Rectal smooth muscle tissue (tissue), 1 donor: ENCODE measurements at regions not wholly inside any gene's neighbourhood (a gene's known extent, or its start where the extent isn't known, plus 50 kb on each side); places are given as distances from the start of the nearest gene placed in this dataset.

Source experiments
- H3K27ac ChIP-seq: one replicate; pipeline ENCODE4 v1.7.0; 2013; ENCODE audit warnings: low read depth, low read length, inconsistent platforms
- H3K27me3 ChIP-seq: one replicate; pipeline ENCODE4 v1.7.0; 2013; ENCODE audit warnings: low read length; ENCODE audit not compliant: control insufficient read depth, insufficient read depth
- H3K36me3 ChIP-seq: one replicate; pipeline ENCODE4 v1.7.0; 2013; ENCODE audit warnings: low read length; ENCODE audit not compliant: control insufficient read depth, insufficient read depth
- H3K4me1 ChIP-seq: one replicate; pipeline ENCODE4 v1.7.0; 2013; ENCODE audit warnings: low read length; ENCODE audit not compliant: control insufficient read depth, insufficient read depth
- H3K4me3 ChIP-seq: one replicate; pipeline ENCODE4 v1.7.0; 2013; ENCODE audit warnings: low read length
- H3K9ac ChIP-seq: one replicate; pipeline ENCODE4 v1.7.0; 2013; ENCODE audit warnings: low read length

GRCh38 chr21:24093032-24093431 lies 1514.2 kb downstream of the MRPL39 start:
- Histone ChIP-seq H3K27ac (no peak overlapping the region), H3K4me1 (no peaks in the 10 kb centered on the region), H3K4me3 (no peak overlapping the region), H3K27me3 (no peaks in the 10 kb centered on the region), H3K9ac (no peak overlapping the region), H3K36me3 (no peaks in the 10 kb centered on the region)

- no peaks in the 10 kb centered on the region for H3K4me1 ChIP-seq
- no peak overlapping the region for H3K9ac ChIP-seq
- H3K36me3 ChIP-seq: no peaks in the 10 kb centered on the region
- no peak overlapping the region for H3K27ac ChIP-seq
- H3K4me3 ChIP-seq: no peak overlapping the region
- no peaks in the 10 kb centered on the region for H3K27me3 ChIP-seq
These were observed 1531.1 kb downstream of the MRPL39 start for GRCh38 chr21:24076179-24076578.

DNA sequence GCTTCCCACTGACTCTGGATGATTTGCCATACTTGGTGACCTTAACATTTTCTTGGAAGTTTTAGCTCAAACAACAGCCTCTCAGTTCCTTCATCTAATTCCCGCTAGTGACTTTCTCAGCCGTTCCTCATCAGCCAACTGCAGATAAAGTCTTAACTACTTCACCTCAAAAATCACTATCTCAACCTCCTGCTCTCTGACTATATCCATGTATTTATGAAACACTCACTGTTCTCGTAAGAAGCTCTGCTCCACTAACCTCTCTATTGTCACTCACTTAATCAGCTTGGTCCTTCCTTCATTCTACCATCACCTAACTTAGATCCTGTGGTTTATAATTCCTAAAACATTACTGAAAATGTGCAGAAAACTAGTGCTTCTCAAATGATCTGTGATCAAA lies 1551.6 kb downstream of the MRPL39 start:
- H3K9ac ChIP-seq: no peak overlapping the region
- H3K4me3 ChIP-seq: no peak overlapping the region
- no peaks in the 10 kb centered on the region for H3K36me3 ChIP-seq
- no peaks in the 10 kb centered on the region for H3K4me1 ChIP-seq
- no peaks in the 10 kb centered on the region for H3K27me3 ChIP-seq
- no peak overlapping the region for H3K27ac ChIP-seq

DNA sequence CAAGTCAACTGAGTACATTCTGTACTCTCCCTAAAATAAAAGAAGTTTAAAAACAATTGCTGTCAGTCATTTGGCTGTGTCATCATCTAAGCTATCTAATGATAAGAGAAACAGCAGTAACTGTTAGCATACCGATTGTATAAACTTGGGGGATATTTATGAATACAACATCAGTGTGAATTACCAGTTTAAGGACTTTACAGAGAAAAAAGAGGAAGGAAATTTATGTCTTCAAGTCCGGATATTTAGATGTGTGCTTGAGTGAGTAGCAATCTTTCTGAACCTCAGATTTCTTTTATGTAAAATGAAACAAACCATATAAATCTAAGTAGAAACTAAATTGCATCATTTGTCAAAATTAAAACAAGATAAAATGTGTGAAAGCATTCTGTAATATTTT lies 1557.0 kb downstream of the MRPL39 start:
- Histone ChIP-seq H3K27ac (no peak overlapping the region), H3K9ac (no peak overlapping the region), H3K4me3 (no peak overlapping the region)

GRCh38 chr21:24046829-24047443 lies 1560.3 kb downstream of the MRPL39 start:
- H3K27ac ChIP-seq: no peak overlapping the region
- no peaks in the 10 kb centered on the region for H3K4me1 ChIP-seq
- H3K36me3 ChIP-seq: no peaks in the 10 kb centered on the region
- H3K9ac ChIP-seq: no peak overlapping the region
- no peak overlapping the region for H3K4me3 ChIP-seq
- no peaks in the 10 kb centered on the region for H3K27me3 ChIP-seq

More for the DNA sequence above, 1557.0 kb downstream of the MRPL39 start:
- Histone ChIP-seq H3K36me3 (no peaks in the 10 kb centered on the region), H3K4me1 (no peaks in the 10 kb centered on the region), H3K27me3 (no peaks in the 10 kb centered on the region)

GRCh38 chr21:24045775-24046215 lies 1561.5 kb downstream of the MRPL39 start:
- Histone ChIP-seq H3K36me3 (no peaks in the 10 kb centered on the region), H3K27ac (no peak overlapping the region), H3K4me3 (no peak overlapping the region), H3K27me3 (no peaks in the 10 kb centered on the region), H3K4me1 (no peaks in the 10 kb centered on the region), H3K9ac (no peak overlapping the region)

DNA sequence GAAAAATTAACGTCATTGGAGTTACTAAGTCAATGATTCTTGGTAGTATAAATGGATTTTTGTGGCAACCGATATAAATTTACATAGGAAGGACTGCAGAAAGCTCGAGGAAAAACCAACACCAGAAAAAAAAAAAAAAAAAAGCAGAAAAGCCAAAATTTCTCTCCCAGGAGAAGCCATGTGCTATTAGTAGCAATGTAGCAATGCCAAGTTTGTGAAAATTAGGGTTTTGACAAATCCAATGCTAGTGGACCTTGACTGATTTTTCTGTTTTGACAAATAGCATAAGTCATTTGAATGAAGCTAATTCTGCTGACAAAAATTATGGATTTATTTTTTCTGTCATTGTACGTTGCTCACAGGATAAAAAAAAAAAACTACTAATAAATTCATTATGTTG lies 1561.9 kb downstream of the MRPL39 start:
- Histone ChIP-seq H3K4me1 (no peaks in the 10 kb centered on the region), H3K36me3 (no peaks in the 10 kb centered on the region), H3K4me3 (no peak overlapping the region), H3K9ac (no peak overlapping the region), H3K27me3 (no peaks in the 10 kb centered on the region), H3K27ac (no peak overlapping the region)

DNA sequence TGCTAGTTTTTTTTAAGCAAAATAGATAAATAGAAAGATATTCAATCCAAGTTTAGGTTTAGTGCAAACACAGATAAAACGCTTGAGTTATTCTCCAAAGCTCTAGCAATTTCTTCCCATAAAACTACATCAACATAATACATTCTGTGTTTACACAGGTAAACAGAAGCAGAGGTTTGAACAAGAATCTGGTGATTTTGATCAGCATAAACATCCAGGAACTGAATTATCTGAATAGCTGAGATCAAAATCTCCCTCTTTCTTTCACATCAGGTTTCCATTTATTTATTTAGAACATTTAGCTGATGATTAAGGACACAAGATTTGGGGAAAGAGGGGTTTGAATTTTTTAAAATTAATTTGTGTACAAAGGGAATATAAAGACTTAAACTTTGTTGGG lies 1564.6 kb downstream of the MRPL39 start:
- H3K36me3 ChIP-seq: no peaks in the 10 kb centered on the region
- H3K4me1 ChIP-seq: no peaks in the 10 kb centered on the region
- H3K4me3 ChIP-seq: no peak overlapping the region
- H3K9ac ChIP-seq: no peak overlapping the region
- no peak overlapping the region for H3K27ac ChIP-seq
- no peaks in the 10 kb centered on the region for H3K27me3 ChIP-seq

- no peaks in the 10 kb centered on the region for H3K27me3 ChIP-seq
- no peak overlapping the region for H3K9ac ChIP-seq
- no peaks in the 10 kb centered on the region for H3K36me3 ChIP-seq
- H3K4me1 ChIP-seq: no peaks in the 10 kb centered on the region
- no peak overlapping the region for H3K27ac ChIP-seq
- H3K4me3 ChIP-seq: no peak overlapping the region
These were observed 1574.5 kb downstream of the MRPL39 start for GRCh38 chr21:24032709-24033232.

DNA sequence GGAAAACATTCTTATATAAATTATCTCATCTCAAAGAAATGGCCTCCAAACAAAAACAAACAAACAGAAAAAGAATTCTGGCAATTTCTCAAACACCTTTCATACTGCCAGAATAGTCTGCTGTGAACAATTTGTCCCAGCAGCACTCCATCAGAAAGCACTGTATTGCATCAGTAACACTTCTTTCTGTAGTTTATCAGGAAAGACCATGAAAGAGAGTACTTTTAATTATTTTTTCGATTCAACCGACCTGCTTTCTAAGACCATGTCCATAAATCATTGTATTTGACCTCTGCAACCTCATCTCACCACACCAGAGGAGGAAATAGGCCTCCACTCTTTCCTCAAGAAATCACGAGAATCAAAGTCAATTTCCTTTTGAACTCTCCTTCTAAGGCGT lies 1579.9 kb downstream of the MRPL39 start:
- Histone ChIP-seq H3K27me3 (no peaks in the 10 kb centered on the region), H3K4me3 (no peak overlapping the region), H3K4me1 (no peaks in the 10 kb centered on the region), H3K9ac (no peak overlapping the region), H3K27ac (no peak overlapping the region), H3K36me3 (no peaks in the 10 kb centered on the region)

DNA sequence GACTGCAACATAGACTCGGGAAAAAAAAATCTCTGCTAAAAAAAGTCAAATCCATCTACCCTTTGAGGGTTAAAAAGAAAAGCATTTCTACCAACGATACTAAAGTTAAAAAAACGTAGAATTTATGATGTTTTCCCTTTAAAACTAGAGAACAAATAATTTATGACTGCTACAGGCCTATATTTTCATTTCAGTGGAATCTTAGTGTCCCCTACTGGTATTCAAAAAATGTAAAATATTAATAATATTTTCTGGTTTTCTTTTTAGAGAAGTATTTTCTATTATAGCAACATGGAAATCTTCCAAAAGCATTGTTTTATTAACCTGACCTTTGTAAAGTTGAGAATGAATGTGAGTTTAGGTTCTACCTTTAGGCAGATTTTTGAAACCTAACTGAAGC lies 1582.2 kb downstream of the MRPL39 start:
- Histone ChIP-seq H3K36me3 (no peaks in the 10 kb centered on the region), H3K9ac (no peak overlapping the region)

GRCh38 chr21:24023936-24024335 lies 1583.3 kb downstream of the MRPL39 start:
- no peaks in the 10 kb centered on the region for H3K36me3 ChIP-seq
- H3K4me1 ChIP-seq: no peaks in the 10 kb centered on the region
- H3K27ac ChIP-seq: no peak overlapping the region
- no peak overlapping the region for H3K9ac ChIP-seq
- no peaks in the 10 kb centered on the region for H3K27me3 ChIP-seq
- H3K4me3 ChIP-seq: no peak overlapping the region

More for the DNA sequence above, 1582.2 kb downstream of the MRPL39 start:
- no peak overlapping the region for H3K27ac ChIP-seq
- no peaks in the 10 kb centered on the region for H3K27me3 ChIP-seq
- H3K4me1 ChIP-seq: no peaks in the 10 kb centered on the region
- H3K4me3 ChIP-seq: no peak overlapping the region

DNA sequence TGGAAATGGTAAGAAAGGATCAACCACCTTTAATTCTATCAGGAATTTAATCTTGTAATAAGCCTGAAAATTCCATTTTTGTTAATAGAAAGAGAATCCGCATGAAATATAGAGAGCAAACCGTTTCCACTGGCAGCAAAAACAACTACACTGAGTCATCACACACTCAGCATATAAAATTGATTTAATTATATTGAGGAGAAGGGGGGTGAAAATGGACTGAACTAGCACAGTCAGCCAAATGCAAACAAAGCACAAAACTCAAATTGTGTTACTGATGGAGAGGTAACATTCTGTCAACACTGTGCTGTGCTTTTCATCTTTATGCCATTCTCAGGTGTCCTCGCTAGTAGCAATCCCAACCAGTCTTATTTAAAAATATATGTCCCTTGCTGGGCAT lies 1583.9 kb downstream of the MRPL39 start:
- H3K27ac ChIP-seq: no peak overlapping the region
- H3K27me3 ChIP-seq: no peaks in the 10 kb centered on the region
- no peaks in the 10 kb centered on the region for H3K36me3 ChIP-seq
- H3K4me1 ChIP-seq: no peaks in the 10 kb centered on the region
- H3K9ac ChIP-seq: no peak overlapping the region
- no peak overlapping the region for H3K4me3 ChIP-seq
